GM12878 (cell line): ENCODE measurements at regions not wholly inside any gene's neighbourhood (a gene's known extent, or its start where the extent isn't known, plus 50 kb on each side); places are given as distances from the start of the nearest gene placed in this dataset.

ENCODE experiments used
- ATAC-seq: fragments of 200-7000 bp; cut with Tn5 transposase; 3 replicates; pipeline ENCODE4 v1.9.1; 2020; ENCODE audit warnings: mild to moderate bottlenecking, moderate library complexity
- BruUV-seq: library from RNA; stranded (reverse); fragments of 400-500 nt; replicated peaks from 2 replicates; lab custom pipeline; 2021; lab: Mats Ljungman, UMichigan
- CTCF ChIA-PET: fragments of 300-600 bp; sonication (Branson Sonifier 250); formaldehyde crosslinking; extraction: SDS; loops from one replicate; lab custom pipeline; 2021; ENCODE audit warnings: inconsistent platforms; lab: Yijun Ruan, JAX
- POLR2A ChIA-PET: fragments of 350-600 bp; formaldehyde crosslinking; extraction: SDS; loops from one replicate; lab custom pipeline; 2021; ENCODE audit warnings: inconsistent platforms; lab: Charles Lee
- RAD21 ChIA-PET: fragments of 300-600 bp; sonication (Branson Sonifier 250); formaldehyde crosslinking; loops from one replicate; lab custom pipeline; 2023; ENCODE audit warnings: antibody characterized with exemption; ENCODE audit not compliant: unreplicated experiment; lab: Charles Lee
- SMC1A ChIA-PET: fragments of 300-600 bp; sonication (Branson Sonifier 250); formaldehyde crosslinking; loops from one replicate; lab custom pipeline; 2023; ENCODE audit not compliant: unreplicated experiment, uncharacterized antibody; lab: Charles Lee
- DNase-seq: peaks from one replicate; pipeline ENCODE4 v3.0.0-alpha.2; 2011; ENCODE audit warnings: low read depth, low spot score
- FAIRE-seq: peaks from 3 replicates; lab custom pipeline; 2011; peaks lifted over from hg19 to GRCh38; lab: Jason Lieb, UNC
- H2AFZ ChIP-seq: 2 replicates; pipeline ENCODE4 v1.6.0; 2011; ENCODE audit warnings: low read depth, low read length, control low read depth; ENCODE audit not compliant: control insufficient read depth
- H3K27ac ChIP-seq: 2 replicates; pipeline ENCODE4 v1.5.1; 2011; ENCODE audit warnings: control low read depth; ENCODE audit not compliant: control insufficient read depth, insufficient read depth
- H3K27me3 ChIP-seq, 2 experiments: replicated peaks in 1 of 2; 2 replicates each; pipeline versions ENCODE4 v1.6.0 to v1.6.1; 2011; ENCODE audit warnings: low read length in 1 of 2; ENCODE audit not compliant: control insufficient read depth in 2 of 2, insufficient read depth in 2 of 2
- H3K36me3 ChIP-seq, 2 experiments: 2 replicates each; pipeline ENCODE4 v1.5.1; 2011; ENCODE audit warnings: low read length in 1 of 2; ENCODE audit not compliant: control insufficient read depth in 2 of 2, insufficient read depth in 2 of 2
- H3K4me1 ChIP-seq: 2 replicates; pipeline ENCODE4 v1.6.1; 2011; ENCODE audit warnings: mild to moderate bottlenecking, low read length, moderate library complexity, mixed read lengths; ENCODE audit not compliant: control insufficient read depth, insufficient read depth
- H3K4me2 ChIP-seq: 2 replicates; pipeline ENCODE4 v1.6.0; 2011; ENCODE audit warnings: control low read depth; ENCODE audit not compliant: control insufficient read depth, insufficient read depth
- H3K4me3 ChIP-seq: fragments of 200-600 bp; sonication (generic); 2 replicates; pipeline ENCODE4 v1.5.1; 2016
- H3K79me2 ChIP-seq: 2 replicates; pipeline ENCODE4 v1.6.0; 2011; ENCODE audit warnings: low read length; ENCODE audit not compliant: control insufficient read depth, insufficient read depth
- H3K9ac ChIP-seq: 2 replicates; pipeline ENCODE4 v1.8.0; 2011; ENCODE audit warnings: low read length, control low read depth, mixed read lengths; ENCODE audit not compliant: control insufficient read depth, insufficient read depth
- H3K9me3 ChIP-seq: replicated peaks from 3 replicates; pipeline ENCODE4 v1.5.1; 2011; ENCODE audit warnings: mild to moderate bottlenecking, low read length; ENCODE audit not compliant: control insufficient read depth, insufficient read depth
- H4K20me1 ChIP-seq: 2 replicates; pipeline ENCODE4 v1.6.0; 2011; ENCODE audit not compliant: control insufficient read depth, insufficient read depth
- BACH1 ChIP-seq: fragments of 450-650 bp; IDR thresholded peaks from 2 replicates; pipeline ENCODE4 v1.6.1; 2017; ENCODE audit warnings: mild to moderate bottlenecking, borderline replicate concordance
- CBX5 ChIP-seq: sonication (generic); IDR thresholded peaks from 2 replicates; pipeline ENCODE4 v1.6.1; 2016; ENCODE audit warnings: low read depth, moderate library complexity, mild to moderate bottlenecking, inconsistent platforms
- CHD2 ChIP-seq: IDR thresholded peaks from 2 replicates; pipeline ENCODE4 v1.6.1; 2011; ENCODE audit warnings: low read depth, low read length, improper control_type of control experiment, borderline replicate concordance
- CREM ChIP-seq: IDR thresholded peaks from 2 replicates; pipeline ENCODE4 v1.6.1; 2014; ENCODE audit warnings: antibody characterized with exemption, low read depth
- GABPA ChIP-seq: IDR thresholded peaks from 2 replicates; pipeline ENCODE4 v1.6.1; 2014; ENCODE audit warnings: antibody characterized with exemption, low read depth, mild to moderate bottlenecking, inconsistent platforms
- IRF5 ChIP-seq: fragments of 450-650 bp; IDR thresholded peaks from 2 replicates; pipeline ENCODE4 v1.6.1; 2017; ENCODE audit warnings: borderline replicate concordance
- JUNB ChIP-seq: IDR thresholded peaks from 2 replicates; pipeline ENCODE4 v1.6.1; 2016; ENCODE audit warnings: antibody characterized with exemption, mild to moderate bottlenecking
- JUND ChIP-seq: IDR thresholded peaks from 2 replicates; pipeline ENCODE4 v1.6.1; 2012; ENCODE audit warnings: low read depth, mild to moderate bottlenecking, low read length, improper control_type of control experiment, moderate library complexity
- KLF5 ChIP-seq: fragments of 450-650 bp; IDR thresholded peaks from 2 replicates; pipeline ENCODE4 v1.6.1; 2014; ENCODE audit warnings: mild to moderate bottlenecking; ENCODE audit not compliant: partially characterized antibody
- MEF2A ChIP-seq: IDR thresholded peaks from 2 replicates; pipeline ENCODE4 v1.6.1; 2011; ENCODE audit warnings: low read depth, mild to moderate bottlenecking, low read length, moderate library complexity; ENCODE audit not compliant: insufficient read depth
- MTA3 ChIP-seq: IDR thresholded peaks from 2 replicates; pipeline ENCODE4 v1.6.1; 2012; ENCODE audit warnings: low read length, inconsistent platforms, borderline replicate concordance
- PML ChIP-seq: IDR thresholded peaks from 2 replicates; pipeline ENCODE4 v1.6.1; 2012; ENCODE audit warnings: low read length, inconsistent platforms
- SMAD5 ChIP-seq: IDR thresholded peaks from 2 replicates; pipeline ENCODE4 v1.6.1; 2016; ENCODE audit warnings: antibody characterized with exemption, low read depth
- TBL1XR1 ChIP-seq: IDR thresholded peaks from 2 replicates; pipeline ENCODE4 v1.6.1; 2012; ENCODE audit warnings: low read depth, low read length, improper control_type of control experiment
- ZBTB40 ChIP-seq: fragments of 450-650 bp; IDR thresholded peaks from 2 replicates; pipeline ENCODE4 v1.6.1; 2016; ENCODE audit warnings: mild to moderate bottlenecking, moderate library complexity, borderline replicate concordance
- WGBS: methylation state at CpG from one replicate; pipeline ENCODE4 v1.1.6; 2016; ENCODE audit warnings: low lambda C conversion rate; ENCODE audit not compliant: insufficient replicate concordance, insufficient coverage; ENCODE audit errors: missing lambda C conversion rate; 5-methylcytosine and 5-hydroxymethylcytosine counted together
- in situ Hi-C: fragments of 300-500 bp; cut with MboI; formaldehyde crosslinking; loops from 9 replicates; pipeline ENCODE4 v1.14.3; 2018; ENCODE audit warnings: mixed read lengths
- intact Hi-C: fragments of 100-400 bp; cut with micrococcal nuclease; formaldehyde crosslinking; loops from one replicate; pipeline ENCODE4 v1.14.2; 2022; ENCODE audit not compliant: unreplicated experiment
- TF ChIP-seq, protein P1 (sequence below): IDR thresholded peaks from 2 replicates; pipeline ENCODE4 v1.6.1; 2011; ENCODE audit warnings: borderline replicate concordance, low read depth, mild to moderate bottlenecking, moderate library complexity, low read length; ENCODE audit not compliant: insufficient read depth, poor library complexity, severe bottlenecking
- TF ChIP-seq, protein P2 (sequence below): IDR thresholded peaks from 2 replicates; pipeline ENCODE4 v1.6.1; 2011; ENCODE audit warnings: low read depth, mild to moderate bottlenecking, low read length, moderate library complexity, borderline replicate concordance; ENCODE audit errors: extremely low read depth

- no peak overlapping the region for H3K9ac ChIP-seq
- H3K27me3 ChIP-seq = no peaks in the 10 kb centered on the region
- BruUV-seq = no TSS peak
- no peak for FAIRE-seq
- H3K4me2 ChIP-seq = no peak overlapping the region
- H3K9me3 ChIP-seq = no peaks in the 10 kb centered on the region
- ChIA-PET POLR2A (no interaction called here), SMC1A (no interaction called here), CTCF (no interaction called here), RAD21 (no interaction called here)
- H4K20me1 ChIP-seq = no peaks in the 10 kb centered on the region
- intact Hi-C loops = no loop called here
- no peaks in the 10 kb centered on the region for H3K4me1 ChIP-seq
- H3K4me3 ChIP-seq = no peak overlapping the region
- in situ Hi-C loops = no loop called here
- H3K27ac ChIP-seq = no peak overlapping the region
- no peaks in the 10 kb centered on the region for H3K36me3 ChIP-seq
- H3K79me2 ChIP-seq = no peaks in the 10 kb centered on the region
- WGBS = 0% methylated on average over 2 of the region's 2 CpGs
- no peak for DNase-seq
- H2AFZ ChIP-seq = no peak overlapping the region
- no peak for ATAC-seq
- TF ChIP-seq TBL1XR1 (no peak), KLF5 (no peak), ZBTB40 (no peak), PML (no peak), MTA3 (no peak), GABPA (no peak), JUNB (no peak), IRF5 (no peak), SMAD5 (no peak), BACH1 (no peak), JUND (no peak), CHD2 (no peak), CBX5 (no peak), CREM (no peak), MEF2A (no peak)
- TF ChIP-seq, protein P1, sequence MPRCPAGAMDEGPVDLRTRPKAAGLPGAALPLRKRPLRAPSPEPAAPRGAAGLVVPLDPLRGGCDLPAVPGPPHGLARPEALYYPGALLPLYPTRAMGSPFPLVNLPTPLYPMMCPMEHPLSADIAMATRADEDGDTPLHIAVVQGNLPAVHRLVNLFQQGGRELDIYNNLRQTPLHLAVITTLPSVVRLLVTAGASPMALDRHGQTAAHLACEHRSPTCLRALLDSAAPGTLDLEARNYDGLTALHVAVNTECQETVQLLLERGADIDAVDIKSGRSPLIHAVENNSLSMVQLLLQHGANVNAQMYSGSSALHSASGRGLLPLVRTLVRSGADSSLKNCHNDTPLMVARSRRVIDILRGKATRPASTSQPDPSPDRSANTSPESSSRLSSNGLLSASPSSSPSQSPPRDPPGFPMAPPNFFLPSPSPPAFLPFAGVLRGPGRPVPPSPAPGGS = no peak
- TF ChIP-seq, protein P2, sequence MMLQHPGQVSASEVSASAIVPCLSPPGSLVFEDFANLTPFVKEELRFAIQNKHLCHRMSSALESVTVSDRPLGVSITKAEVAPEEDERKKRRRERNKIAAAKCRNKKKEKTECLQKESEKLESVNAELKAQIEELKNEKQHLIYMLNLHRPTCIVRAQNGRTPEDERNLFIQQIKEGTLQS = no peak
These were observed 687.6 kb upstream of the PTBP2 start for GRCh38 chr1:96034006-96034405.
